Colon (tissue), 2 donors: ENCODE measurements at regions not wholly inside any gene's neighbourhood (a gene's known extent, or its start where the extent isn't known, plus 50 kb on each side); places are given as distances from the start of the nearest gene placed in this dataset.
"Not testable (repeated sequence)": the region's sequence is repeated elsewhere in the genome, so short reads cannot be mapped to it uniquely, and the experiment has no call there.

Experiments used
- FAIRE-seq: peaks from 2 replicates; lab custom pipeline; 2012; peaks lifted over from hg19 to GRCh38; lab: Jason Lieb, UNC
- donor health status: control.
- donor health status: control.

DNA sequence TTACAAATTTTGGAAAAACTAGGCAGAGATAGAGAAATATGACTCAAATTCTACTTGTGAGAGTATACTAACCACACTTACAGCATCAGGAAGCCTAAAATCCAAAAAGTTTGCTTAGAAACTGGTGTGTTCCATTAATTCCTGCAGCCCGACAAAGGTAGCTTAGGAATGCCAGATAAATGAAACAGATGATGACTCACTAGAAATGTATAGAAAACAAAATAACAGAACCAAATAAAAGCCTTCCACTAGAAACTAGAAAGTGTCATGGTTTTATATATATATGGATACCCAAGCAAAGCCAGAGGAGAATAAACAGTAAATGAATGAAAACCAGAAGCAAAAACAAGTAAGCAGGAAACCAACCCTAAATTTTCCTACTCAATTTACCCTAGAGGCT lies 272.2 kb upstream of the PRDM9 start:
- FAIRE-seq, result no peak

DNA sequence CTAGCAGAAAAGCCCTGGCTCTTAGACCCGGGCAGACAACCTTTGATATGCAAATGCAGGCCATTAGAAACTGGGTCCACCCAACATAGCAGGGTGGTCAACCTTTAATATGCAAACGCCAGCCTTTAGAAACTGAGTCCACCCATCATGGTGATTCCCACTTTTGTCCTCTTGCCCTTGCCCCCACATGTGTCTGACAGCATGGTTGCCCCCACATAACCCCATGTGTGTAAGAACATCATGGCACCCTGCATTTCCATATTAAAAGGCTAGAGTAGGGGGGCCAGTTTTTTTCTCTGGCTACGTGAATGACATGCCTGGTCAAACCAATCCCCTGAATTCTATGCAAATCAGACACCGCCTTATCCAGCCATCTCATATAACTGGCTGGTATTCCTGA lies 273.2 kb upstream of the PRDM9 start:
- FAIRE-seq, result no peak

DNA sequence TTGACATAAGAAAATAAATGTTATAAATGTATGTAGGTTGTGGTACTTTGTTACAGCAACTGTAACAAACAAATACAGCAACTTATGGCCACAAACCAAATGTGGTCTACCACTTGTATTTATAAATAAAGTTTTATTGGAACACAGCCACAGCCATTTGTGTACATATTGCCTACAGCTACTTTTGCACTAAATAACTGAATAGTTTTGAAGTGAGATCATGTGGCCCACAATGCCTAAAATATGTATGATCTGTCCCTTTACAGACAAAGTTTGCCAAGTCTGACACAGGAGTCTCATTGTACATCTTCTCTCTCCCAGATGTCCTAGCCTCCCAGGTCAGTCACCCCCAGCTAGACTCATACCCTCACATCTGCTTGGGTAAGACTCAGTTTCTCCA lies 283.6 kb upstream of the PRDM9 start:
- no peak for FAIRE-seq

DNA sequence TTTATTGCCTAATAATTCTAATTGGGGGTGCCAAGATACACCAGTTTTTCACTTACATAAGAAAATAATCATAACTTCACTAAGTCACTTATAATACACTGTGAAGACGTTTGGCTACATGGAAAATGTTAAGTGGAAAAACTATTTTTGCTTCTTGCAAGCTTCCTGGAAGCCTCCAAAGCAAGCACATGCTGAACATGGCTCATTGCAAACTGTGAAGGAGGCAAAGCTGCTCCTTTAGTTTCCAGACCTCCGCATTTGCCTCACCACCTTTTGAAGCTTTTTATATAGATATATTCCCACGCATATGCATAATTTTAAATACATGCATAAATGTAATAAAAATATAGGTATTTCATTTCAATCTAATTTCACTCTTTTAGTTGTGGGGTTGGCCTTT lies 285.6 kb upstream of the PRDM9 start:
- FAIRE-seq, result no peak

GRCh38 chr5:23217159-23217558 lies 290.2 kb upstream of the PRDM9 start:
- FAIRE-seq, result no peak

DNA sequence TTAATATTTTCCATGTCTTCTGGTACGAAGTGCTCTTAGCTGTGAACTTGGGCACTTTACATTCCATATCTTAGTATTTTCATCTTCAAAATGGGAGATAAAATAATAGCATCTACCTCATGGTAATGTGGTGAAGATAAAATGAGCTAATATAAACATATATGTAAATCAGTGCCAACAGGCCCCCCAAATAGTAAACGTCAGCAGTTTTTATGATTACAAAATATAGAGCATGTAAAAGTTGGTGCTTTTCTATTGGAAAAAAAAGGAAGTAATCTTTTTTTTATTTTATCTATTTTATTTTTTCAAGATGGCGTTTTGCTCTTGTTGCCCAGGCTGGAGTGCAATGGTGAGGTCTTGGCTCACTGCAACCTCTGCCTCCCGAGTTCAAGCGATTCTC lies 291.1 kb upstream of the PRDM9 start:
- no peak for FAIRE-seq

GRCh38 chr5:23208959-23209431 lies 298.4 kb upstream of the PRDM9 start:
- FAIRE-seq, result no peak

GRCh38 chr5:23204111-23204510 lies 303.3 kb upstream of the PRDM9 start:
- no peak for FAIRE-seq

DNA sequence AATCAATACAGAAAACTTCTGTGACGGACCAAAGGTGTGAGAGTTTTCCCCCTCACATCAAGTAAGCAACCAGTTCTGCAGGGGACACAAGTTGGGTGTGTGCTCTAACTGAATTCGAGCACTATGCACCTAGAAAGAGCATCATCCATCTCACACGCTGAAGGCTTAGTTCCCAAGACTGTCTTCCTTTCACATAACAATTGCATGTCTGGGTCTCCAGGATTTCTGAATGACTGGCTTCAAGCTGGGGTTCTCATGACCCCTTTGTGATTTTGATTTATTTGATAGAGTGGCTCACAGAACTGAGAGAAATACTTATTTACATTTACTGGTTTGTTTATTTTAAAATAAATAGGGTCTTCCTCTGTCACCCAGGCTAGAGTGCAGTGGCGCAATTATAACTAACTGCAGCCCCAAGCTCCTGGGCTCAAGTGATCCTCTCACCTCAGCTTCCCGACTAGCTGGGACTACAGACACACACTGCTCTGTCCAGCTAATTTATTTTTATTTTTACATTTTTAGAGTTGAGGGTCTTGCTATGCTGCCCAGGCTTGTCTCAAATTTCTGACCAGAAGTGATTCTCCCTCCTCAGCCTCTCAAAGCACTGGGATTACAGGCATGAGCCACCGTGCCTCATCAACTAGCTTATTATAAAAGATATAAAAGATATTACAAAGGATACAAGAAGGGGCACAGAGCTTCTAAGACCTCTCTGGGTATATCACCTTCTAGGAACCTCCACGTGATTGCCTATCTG lies 316.7 kb upstream of the CDH12 start:
- no peak for FAIRE-seq

DNA sequence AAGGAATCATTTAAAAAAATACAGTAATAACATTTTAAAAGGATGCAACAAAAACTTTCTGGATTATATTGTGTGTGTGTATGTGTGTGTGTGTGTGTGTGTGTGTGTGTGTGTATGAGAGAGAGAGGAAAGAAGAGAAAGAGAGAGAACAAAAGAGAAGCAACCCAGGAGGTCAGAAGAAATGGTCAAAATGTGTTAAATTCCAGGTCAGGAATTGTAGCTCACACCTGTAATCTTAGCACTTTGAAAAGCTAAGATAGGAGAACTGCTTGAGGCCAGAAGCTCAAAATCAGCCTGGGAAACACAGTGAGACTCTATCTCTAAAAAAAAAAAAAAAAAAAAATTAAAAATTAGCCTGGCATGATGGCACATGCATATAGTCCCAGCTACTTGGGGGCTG lies 311.8 kb upstream of the CDH12 start:
- FAIRE-seq, result no peak

- no peak for FAIRE-seq
Observed at GRCh38 chr5:23158179-23158578, 305.0 kb upstream of the CDH12 start.

GRCh38 chr5:23157716-23158115 lies 304.6 kb upstream of the CDH12 start:
- no peak for FAIRE-seq

DNA sequence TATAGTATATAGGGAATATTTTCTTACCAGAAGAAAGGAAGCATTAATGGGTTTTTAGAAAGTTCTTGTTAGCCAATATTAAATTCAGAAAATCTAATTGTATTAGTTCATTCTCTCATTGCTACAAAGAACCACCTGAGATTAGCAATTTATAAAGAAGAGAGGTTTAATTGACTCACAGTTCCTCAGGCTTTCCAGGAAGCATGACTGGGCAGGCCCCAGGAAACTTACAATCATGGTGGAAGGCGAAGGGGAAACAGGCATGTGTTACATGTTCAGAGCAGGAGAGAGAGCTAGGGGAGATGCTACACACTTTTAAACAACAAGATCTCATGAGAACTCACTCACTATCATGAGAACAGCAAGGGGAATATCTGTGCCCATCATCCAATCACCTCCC lies 304.0 kb upstream of the CDH12 start:
- FAIRE-seq, result no peak

DNA sequence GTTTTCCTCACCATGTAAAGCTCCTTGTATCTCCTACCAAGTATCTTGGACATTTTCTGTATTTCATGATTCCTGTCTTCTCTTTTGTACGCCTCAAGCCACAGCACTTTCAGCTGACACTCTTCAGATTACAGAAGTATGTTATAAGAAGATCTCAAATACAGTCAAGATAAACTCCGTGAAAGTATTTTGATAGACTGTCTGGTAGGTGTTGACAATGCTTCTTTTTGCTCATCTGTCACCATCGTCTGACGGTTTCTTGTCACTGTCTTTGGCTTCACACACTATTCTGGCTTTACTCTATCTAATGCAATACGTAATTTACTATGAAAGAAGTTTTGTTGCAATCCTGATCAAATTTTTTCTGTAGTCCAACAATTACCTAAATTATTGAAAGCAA lies 294.5 kb upstream of the CDH12 start:
- FAIRE-seq, result no peak

DNA sequence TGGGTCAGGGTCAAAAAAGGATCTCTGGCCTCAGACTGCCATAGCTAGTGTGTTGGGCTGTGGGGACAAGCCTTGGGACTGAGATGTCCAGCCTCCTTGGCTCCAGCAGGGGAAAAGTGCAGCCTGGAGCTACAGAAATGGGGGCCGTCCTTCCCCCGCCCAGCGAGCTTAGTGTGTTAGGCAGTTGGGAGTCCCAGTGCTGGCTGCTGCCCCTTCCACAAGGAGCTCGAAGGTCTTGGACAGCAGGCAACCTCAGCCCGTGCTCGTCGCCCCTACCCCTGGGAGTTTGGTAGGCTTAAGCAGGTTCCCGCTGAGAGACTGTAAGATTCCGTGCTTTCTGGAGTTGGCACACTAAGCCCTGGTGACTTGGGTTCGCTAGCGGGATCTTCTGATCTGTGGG lies 293.0 kb upstream of the CDH12 start:
- no peak for FAIRE-seq

DNA sequence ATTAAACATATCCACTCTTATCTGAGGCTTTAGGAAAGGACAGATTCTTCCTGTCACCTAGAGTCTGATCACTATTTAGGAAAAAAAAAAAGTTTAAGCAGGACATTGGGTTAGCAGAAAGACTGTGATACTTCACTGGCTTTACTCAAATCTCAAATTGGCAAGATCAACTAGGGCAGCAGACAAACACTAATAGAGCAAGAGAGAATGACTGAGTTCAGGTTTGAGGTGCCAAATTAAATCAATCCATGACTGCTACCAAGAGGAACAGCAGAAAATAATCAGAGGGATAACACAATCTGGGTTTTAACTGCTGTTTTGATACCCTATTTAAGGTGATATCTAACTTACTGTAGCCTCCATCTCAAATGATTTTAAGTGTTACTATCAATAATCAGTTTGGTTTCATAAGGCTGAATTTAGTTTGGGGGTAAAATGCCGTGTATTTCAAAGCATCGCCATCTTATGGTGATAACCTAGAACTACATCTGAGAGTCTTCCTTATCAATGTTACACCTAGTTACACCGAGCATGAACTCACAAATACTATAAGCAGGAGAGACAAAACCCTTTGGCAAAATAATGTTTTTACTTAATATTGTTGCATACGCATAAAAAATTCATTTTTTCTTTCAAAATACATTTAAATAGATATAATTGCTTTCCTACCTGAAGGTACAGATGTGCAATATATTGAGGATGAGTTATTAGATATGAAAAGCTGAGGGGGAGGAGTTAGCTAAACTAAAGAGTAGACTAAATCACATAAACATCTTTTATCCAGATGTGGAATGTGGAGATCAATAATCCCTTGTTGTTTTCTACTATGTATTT lies 286.4 kb upstream of the CDH12 start:
- no peak for FAIRE-seq

GRCh38 chr5:23136958-23137357 lies 283.8 kb upstream of the CDH12 start:
- FAIRE-seq, result no peak

DNA sequence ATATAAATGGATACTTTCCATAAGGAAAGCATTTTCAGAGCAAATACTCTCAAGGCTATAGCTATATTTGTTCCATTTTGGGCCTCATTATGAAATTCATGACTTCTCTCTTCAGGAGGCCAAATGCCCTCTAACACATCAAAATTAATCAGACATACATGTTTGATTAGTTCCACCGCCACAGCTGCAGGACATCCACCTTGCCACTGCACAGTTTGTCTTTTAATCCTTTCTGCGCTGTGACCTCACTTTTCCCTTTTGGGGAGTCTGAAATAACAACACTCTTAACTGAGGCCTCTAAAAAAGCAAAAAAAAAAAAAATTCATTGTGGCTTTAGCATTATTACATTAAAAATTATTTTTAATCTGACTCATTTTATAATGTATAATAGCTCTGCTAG lies 279.1 kb upstream of the CDH12 start:
- no peak for FAIRE-seq

DNA sequence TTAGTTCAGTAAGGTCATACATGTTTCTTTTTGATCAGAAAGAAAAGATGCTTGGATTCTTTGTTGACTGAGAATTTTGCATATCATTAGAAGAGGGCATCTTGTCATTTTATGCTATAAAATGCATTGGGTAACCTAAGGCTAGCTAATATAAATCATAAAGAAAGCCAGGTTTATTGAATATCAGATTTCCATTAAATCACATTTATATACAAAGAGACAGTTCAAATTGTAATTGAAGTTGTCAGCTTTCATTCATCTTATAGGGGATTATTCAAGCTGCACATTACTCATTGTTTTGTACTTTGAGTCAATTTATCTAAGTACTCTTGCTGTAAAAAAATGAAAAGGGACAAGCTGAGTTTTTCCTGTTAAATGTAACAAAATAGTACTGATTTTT lies 259.1 kb upstream of the CDH12 start:
- FAIRE-seq, result no peak

DNA sequence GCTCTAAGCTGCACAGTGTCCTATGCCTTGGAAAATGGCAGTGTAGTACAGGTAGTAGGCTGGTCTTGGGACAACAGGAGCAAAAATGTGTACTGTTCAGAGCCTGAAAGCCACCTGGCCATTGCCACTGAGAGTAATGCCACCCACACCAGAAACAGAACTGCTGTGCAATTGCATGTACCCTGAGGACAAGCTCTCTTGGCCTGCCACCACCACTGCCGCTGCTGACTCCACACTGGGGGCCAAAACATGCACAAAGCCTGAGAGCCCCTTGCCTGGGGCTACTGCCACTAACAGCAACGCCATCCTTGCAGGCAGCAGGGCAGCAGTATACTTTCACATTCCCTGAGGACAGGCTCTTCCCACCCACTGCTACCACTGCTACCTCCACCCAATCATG lies 251.9 kb upstream of the CDH12 start:
- no peak for FAIRE-seq

- no peak for FAIRE-seq
Observed at GRCh38 chr5:23103566-23103965, 250.4 kb upstream of the CDH12 start.

DNA sequence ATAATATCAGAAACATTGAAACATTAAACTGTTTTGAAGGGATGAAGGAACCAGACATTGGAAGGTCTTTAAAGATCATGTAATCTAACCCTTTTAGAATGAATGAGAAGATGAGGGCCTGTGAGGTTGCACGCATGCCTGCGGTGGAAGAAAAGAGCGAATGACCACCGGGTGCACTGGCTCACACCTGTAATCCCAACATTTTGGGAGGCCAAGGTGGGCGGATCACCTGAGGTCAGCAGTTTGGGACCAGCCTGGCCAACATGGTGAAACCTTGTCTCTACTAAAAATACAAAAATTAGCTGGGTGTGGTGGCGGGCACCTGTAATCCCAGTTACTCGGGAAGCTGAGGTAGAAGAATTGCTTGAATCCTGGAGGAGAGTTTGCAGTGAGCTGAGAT lies 242.3 kb upstream of the CDH12 start:
- not testable (repeated sequence) for FAIRE-seq

- FAIRE-seq, result no peak
Observed at GRCh38 chr5:23089286-23089685, 236.1 kb upstream of the CDH12 start.

- no peak for FAIRE-seq
Observed at GRCh38 chr5:23084815-23085214, 231.7 kb upstream of the CDH12 start.
